ENCODE measurements at regions not wholly inside any gene's neighbourhood (a gene's known extent, or its start where the extent isn't known, plus 50 kb on each side); places are given as distances from the start of the nearest gene placed in this dataset.

DNA sequence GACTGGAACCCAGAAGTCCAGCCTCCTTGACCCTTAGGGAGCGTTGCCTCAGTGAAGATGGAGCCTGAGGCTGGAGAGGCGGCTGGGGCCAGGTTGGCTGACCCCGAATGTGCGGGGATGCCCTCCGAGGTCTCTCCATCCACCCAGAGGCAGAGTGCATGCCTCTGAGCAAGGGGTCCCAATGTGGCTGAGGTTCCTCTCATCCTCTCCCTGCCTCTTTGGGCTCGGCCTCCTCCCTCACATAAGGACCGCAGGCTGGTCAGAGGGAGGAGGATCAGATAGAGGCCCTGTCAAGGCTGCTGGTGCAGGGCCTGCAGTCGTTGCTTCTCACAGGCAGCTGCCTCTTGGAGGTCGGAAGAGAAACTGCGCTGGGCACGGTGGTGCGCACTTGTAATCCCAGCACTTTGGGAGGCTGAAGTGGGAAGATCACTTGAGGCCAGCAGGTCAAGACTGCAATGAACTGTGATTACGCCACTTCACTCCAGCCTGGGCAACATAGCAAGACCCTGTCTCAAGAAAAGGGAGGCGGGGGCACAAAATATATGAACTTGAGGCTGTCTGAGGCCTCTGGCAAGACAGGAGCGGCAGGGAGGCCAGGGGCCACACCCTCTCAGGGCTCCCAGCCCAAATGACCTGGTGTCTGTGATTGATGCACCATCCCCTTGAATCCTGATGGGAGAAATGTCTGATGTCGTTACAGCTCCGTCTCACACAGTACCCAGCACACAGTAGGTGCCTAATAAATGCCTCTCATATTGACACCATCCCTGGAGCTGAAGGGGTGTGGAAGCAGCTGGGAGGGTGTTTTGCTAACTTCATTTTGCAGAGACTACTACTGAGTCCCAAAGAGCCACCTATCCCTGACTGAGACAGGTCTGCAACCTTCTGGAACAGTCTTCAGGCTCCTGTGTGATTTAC lies 220.1 kb upstream of the GSE1 start:
- Mint-ChIP-seq H3K9me3 (no peaks in the 10 kb centered on the region), H3K4me1 (peaks cover 80% of the 10 kb centered on the region), H3K36me3 (ENCODE audit: low read depth) (no peaks in the 10 kb centered on the region), H3K27me3 (ENCODE audit: low read depth, poor library complexity) (peaks cover 30% of the 10 kb centered on the region), H3K27ac (no peak overlapping the region), H3K4me3 (no peak overlapping the region)
- TF ChIP-seq, protein P1, sequence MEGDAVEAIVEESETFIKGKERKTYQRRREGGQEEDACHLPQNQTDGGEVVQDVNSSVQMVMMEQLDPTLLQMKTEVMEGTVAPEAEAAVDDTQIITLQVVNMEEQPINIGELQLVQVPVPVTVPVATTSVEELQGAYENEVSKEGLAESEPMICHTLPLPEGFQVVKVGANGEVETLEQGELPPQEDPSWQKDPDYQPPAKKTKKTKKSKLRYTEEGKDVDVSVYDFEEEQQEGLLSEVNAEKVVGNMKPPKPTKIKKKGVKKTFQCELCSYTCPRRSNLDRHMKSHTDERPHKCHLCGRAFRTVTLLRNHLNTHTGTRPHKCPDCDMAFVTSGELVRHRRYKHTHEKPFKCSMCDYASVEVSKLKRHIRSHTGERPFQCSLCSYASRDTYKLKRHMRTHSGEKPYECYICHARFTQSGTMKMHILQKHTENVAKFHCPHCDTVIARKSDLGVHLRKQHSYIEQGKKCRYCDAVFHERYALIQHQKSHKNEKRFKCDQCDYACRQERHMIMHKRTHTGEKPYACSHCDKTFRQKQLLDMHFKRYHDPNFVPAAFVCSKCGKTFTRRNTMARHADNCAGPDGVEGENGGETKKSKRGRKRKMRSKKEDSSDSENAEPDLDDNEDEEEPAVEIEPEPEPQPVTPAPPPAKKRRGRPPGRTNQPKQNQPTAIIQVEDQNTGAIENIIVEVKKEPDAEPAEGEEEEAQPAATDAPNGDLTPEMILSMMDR (IDR thresholded peaks at IDR 0.05), result no peak
- DNase-seq, result peak; percentile 1

GRCh38 chr16:85393674-85394451 lies 219.3 kb upstream of the GSE1 start:
- H3K36me3 Mint-ChIP-seq (ENCODE audit: low read depth), result no peaks in the 10 kb centered on the region
- peak; percentile 94 for DNase-seq
- TF ChIP-seq, protein P1 (IDR thresholded peaks at IDR 0.05), result peak; percentile 96
- peaks cover 82% of the 10 kb centered on the region for H3K4me1 Mint-ChIP-seq
- H3K9me3 Mint-ChIP-seq, result no peaks in the 10 kb centered on the region
- peaks cover 30% of the 10 kb centered on the region for H3K27me3 Mint-ChIP-seq (ENCODE audit: low read depth, poor library complexity)
- no peak overlapping the region for H3K27ac Mint-ChIP-seq
- H3K4me3 Mint-ChIP-seq, result no peak overlapping the region

GRCh38 chr16:85394456-85395206 lies 218.5 kb upstream of the GSE1 start:
- TF ChIP-seq, protein P1 (IDR thresholded peaks at IDR 0.05), result no peak
- Mint-ChIP-seq H3K9me3 (no peaks in the 10 kb centered on the region), H3K4me1 (peaks cover 79% of the 10 kb centered on the region), H3K27ac (no peak overlapping the region), H3K36me3 (ENCODE audit: low read depth) (no peaks in the 10 kb centered on the region), H3K27me3 (ENCODE audit: low read depth, poor library complexity) (peaks cover 37% of the 10 kb centered on the region), H3K4me3 (no peak overlapping the region)
- peak; percentile 6 for DNase-seq

GRCh38 chr16:85395207-85395912 lies 217.8 kb upstream of the GSE1 start:
- DNase-seq, result peak; percentile 77
- Mint-ChIP-seq H3K9me3 (no peaks in the 10 kb centered on the region), H3K4me3 (peak overlapping the region; percentile 37), H3K36me3 (ENCODE audit: low read depth) (no peaks in the 10 kb centered on the region), H3K27me3 (ENCODE audit: low read depth, poor library complexity) (peaks cover 38% of the 10 kb centered on the region), H3K4me1 (peaks cover 72% of the 10 kb centered on the region), H3K27ac (no peak overlapping the region)
- TF ChIP-seq, protein P1 (IDR thresholded peaks at IDR 0.05), result no peak

Measured in nephron progenitor cell (in vitro differentiated cells).